ENCODE measurements at regions not wholly inside any gene's neighbourhood (a gene's known extent, or its start where the extent isn't known, plus 50 kb on each side); places are given as distances from the start of the nearest gene placed in this dataset.
"Not testable (repeated sequence)": the region's sequence is repeated elsewhere in the genome, so short reads cannot be mapped to it uniquely, and the experiment has no call there.

DNA sequence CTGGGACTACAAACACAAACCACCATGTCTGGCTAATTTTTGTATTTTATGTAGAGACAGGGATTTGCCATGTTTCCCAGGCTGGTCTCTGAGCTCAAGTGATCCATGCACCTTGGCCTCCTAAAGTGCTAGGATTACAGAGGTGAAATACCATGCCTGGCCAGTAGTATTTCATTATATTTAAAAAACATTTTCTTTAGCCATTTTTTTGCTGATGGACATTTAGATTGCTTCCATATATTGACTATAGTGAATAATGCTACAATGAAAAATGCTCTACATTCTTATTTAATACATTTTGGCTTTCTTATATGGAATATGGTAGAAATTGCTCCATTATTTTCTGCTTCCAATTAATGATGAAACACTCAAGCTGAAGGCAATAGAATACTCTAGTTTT, 1439.7 kb downstream of the FSTL5 start:
- no peak for DNase-seq (ENCODE audit: low read depth, low spot score)
- no peak overlapping the region for H3K27ac ChIP-seq (ENCODE audit: control insufficient read depth, insufficient read depth)
- no TSS peak for BruUV-seq (replicated peaks)
- POLR2A ChIA-PET = no interaction called here
- no peaks in the 10 kb centered on the region for H3K36me3 ChIP-seq (ENCODE audit: control insufficient read depth in 2 of 2, insufficient read depth in 2 of 2, low read length in 1 of 2)
- CTCF ChIA-PET = no interaction called here
- H4K20me1 ChIP-seq (ENCODE audit: control insufficient read depth, insufficient read depth) = no peaks in the 10 kb centered on the region
- no peak overlapping the region for H2AFZ ChIP-seq (ENCODE audit: control insufficient read depth, low read depth, low read length)
- no peak for FAIRE-seq
- H3K27me3 ChIP-seq (replicated peaks in 1 of 2; ENCODE audit: control insufficient read depth in 2 of 2, insufficient read depth in 2 of 2, low read length in 1 of 2) = no peaks in the 10 kb centered on the region
- SMC1A ChIA-PET (ENCODE audit: uncharacterized antibody, unreplicated experiment) = interaction anchor here (0.9 kb wide), 1 partner anchor 24 kb away, joined by 4 read pairs; no protein-coding TSS in a partner anchor
- H3K4me2 ChIP-seq (ENCODE audit: control insufficient read depth, insufficient read depth) = no peak overlapping the region
- H3K79me2 ChIP-seq (ENCODE audit: control insufficient read depth, insufficient read depth, low read length) = no peaks in the 10 kb centered on the region
- H3K9ac ChIP-seq (ENCODE audit: control insufficient read depth, insufficient read depth, low read length) = no peak overlapping the region
- in situ Hi-C loops (cut with MboI) (no loop called here), intact Hi-C loops (cut with micrococcal nuclease; ENCODE audit: unreplicated experiment) (no loop called here)
- no peaks in the 10 kb centered on the region for H3K4me1 ChIP-seq (ENCODE audit: control insufficient read depth, insufficient read depth, low read length)
- no peak for TF ChIP-seq PBX3 (IDR thresholded peaks at IDR 0.05; ENCODE audit: insufficient replicate concordance, low read depth, low read length)
- no peak for ATAC-seq
- H3K4me3 ChIP-seq = no peak overlapping the region
- no peaks in the 10 kb centered on the region for H3K9me3 ChIP-seq (replicated peaks; ENCODE audit: control insufficient read depth, insufficient read depth, low read length)
- RAD21 ChIA-PET (ENCODE audit: unreplicated experiment) = no interaction called here

DNA sequence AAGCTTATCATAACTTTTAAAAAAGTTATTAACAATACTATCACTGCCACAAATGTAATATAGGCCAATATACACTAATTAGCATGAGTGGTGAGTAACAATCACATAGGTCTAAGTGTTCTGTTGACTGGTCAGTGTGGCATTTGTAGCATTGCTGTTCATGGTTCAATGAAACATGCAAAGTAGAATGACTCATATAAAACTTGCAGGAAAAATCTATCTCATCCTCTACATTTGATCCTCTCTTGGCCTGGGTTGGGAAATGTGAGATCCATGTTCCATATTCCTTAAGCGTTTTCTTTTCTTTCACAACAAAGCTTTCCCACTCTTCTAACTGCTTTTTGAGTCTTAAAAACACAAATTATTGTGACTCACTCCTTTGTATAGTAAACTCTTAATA, 1418.7 kb downstream of the FSTL5 start:
- TF ChIP-seq NFIC (IDR thresholded peaks at IDR 0.05; ENCODE audit: low read depth, low read length) = no peak
- no peak for TF ChIP-seq ZBTB11 (CRISPR knock-in tag; IDR thresholded peaks at IDR 0.05)
- no peak for TF ChIP-seq YBX1 (IDR thresholded peaks at IDR 0.05)
- no peak for TF ChIP-seq CEBPB (IDR thresholded peaks at IDR 0.05; ENCODE audit: borderline replicate concordance in 1 of 2, low read depth in 2 of 2, low read length in 2 of 2)
- DNase-seq (ENCODE audit: low read depth, low spot score) = no peak
- Histone ChIP-seq H3K9ac (ENCODE audit: control insufficient read depth, insufficient read depth, low read length) (no peak overlapping the region), H3K4me1 (ENCODE audit: control insufficient read depth, insufficient read depth, low read length) (no peaks in the 10 kb centered on the region), H3K79me2 (ENCODE audit: control insufficient read depth, insufficient read depth, low read length) (no peaks in the 10 kb centered on the region), H3K27me3 (replicated peaks in 1 of 2; ENCODE audit: control insufficient read depth in 2 of 2, insufficient read depth in 2 of 2, low read length in 1 of 2) (no peaks in the 10 kb centered on the region), H3K9me3 (replicated peaks; ENCODE audit: control insufficient read depth, insufficient read depth, low read length) (no peaks in the 10 kb centered on the region), H2AFZ (ENCODE audit: control insufficient read depth, low read depth, low read length) (no peak overlapping the region), H3K4me3 (no peak overlapping the region), H3K4me2 (ENCODE audit: control insufficient read depth, insufficient read depth) (no peak overlapping the region), H3K36me3 (ENCODE audit: control insufficient read depth in 2 of 2, insufficient read depth in 2 of 2, low read length in 1 of 2) (no peaks in the 10 kb centered on the region), H4K20me1 (ENCODE audit: control insufficient read depth, insufficient read depth) (no peaks in the 10 kb centered on the region), H3K27ac (ENCODE audit: control insufficient read depth, insufficient read depth) (no peak overlapping the region)
- ChIA-PET CTCF (no interaction called here), RAD21 (ENCODE audit: unreplicated experiment) (no interaction called here), POLR2A (no interaction called here), SMC1A (ENCODE audit: uncharacterized antibody, unreplicated experiment) (no interaction called here)
- no peak for FAIRE-seq
- in situ Hi-C loops (cut with MboI) = no loop called here
- no peak for ATAC-seq
- WGBS (ENCODE audit: insufficient coverage, insufficient replicate concordance, low lambda C conversion rate, missing lambda C conversion rate) = 0% methylated on average over 1 of the region's 1 CpG
- BruUV-seq (replicated peaks) = no TSS peak
- intact Hi-C loops (cut with micrococcal nuclease; ENCODE audit: unreplicated experiment) = no loop called here

DNA sequence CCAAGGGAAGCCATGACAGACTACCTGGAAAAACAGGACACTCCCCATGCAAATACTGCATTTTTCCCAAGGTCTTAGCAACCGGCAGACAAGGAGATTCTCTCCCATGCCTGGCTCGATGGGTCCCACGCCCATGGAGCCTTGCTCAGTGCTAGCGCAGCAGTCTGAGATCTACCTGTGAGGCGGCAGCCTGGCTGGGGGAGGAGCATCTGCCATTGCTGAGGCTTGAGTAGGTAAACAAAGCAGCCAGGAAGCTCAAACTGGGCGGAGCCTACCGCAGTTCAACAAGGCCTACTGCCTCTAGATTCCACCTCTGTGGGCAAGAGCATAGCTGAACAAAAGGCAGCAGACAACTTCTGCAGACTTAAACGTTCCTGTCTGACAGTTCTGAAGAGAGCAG, 1417.2 kb downstream of the FSTL5 start:
- FAIRE-seq; BruUV-seq (replicated peaks); in situ Hi-C loops (cut with MboI); intact Hi-C loops (cut with micrococcal nuclease; ENCODE audit: unreplicated experiment); H3K4me3 ChIP-seq; CTCF ChIA-PET; H3K4me1 ChIP-seq (ENCODE audit: control insufficient read depth, insufficient read depth, low read length); H3K4me2 ChIP-seq (ENCODE audit: control insufficient read depth, insufficient read depth); H3K36me3 ChIP-seq (ENCODE audit: control insufficient read depth in 2 of 2, insufficient read depth in 2 of 2, low read length in 1 of 2); SMC1A ChIA-PET (ENCODE audit: uncharacterized antibody, unreplicated experiment); ATAC-seq; H3K79me2 ChIP-seq (ENCODE audit: control insufficient read depth, insufficient read depth, low read length); H4K20me1 ChIP-seq (ENCODE audit: control insufficient read depth, insufficient read depth); POLR2A ChIA-PET; H2AFZ ChIP-seq (ENCODE audit: control insufficient read depth, low read depth, low read length); H3K9me3 ChIP-seq (replicated peaks; ENCODE audit: control insufficient read depth, insufficient read depth, low read length); H3K27me3 ChIP-seq (replicated peaks in 1 of 2; ENCODE audit: control insufficient read depth in 2 of 2, insufficient read depth in 2 of 2, low read length in 1 of 2); H3K27ac ChIP-seq (ENCODE audit: control insufficient read depth, insufficient read depth); RAD21 ChIA-PET (ENCODE audit: unreplicated experiment); DNase-seq (ENCODE audit: low read depth, low spot score); H3K9ac ChIP-seq (ENCODE audit: control insufficient read depth, insufficient read depth, low read length): not testable (repeated sequence)
- 25% methylated on average over 8 of the region's 8 CpGs for WGBS (ENCODE audit: insufficient coverage, insufficient replicate concordance, low lambda C conversion rate, missing lambda C conversion rate)
